K562 (cell line): ENCODE measurements at regions not wholly inside any gene's neighbourhood (a gene's known extent, or its start where the extent isn't known, plus 50 kb on each side); places are given as distances from the start of the nearest gene placed in this dataset.

Experiments used
- ATAC-seq: fragments of 200-7000 bp; cut with Tn5 transposase; 3 replicates; pipeline ENCODE4 v1.9.1; 2020; ENCODE audit warnings: moderate library complexity
- BruUV-seq: library from RNA; stranded (reverse); fragments of 400-500 nt; replicated peaks from 2 replicates; lab custom pipeline; 2021; lab: Mats Ljungman, UMichigan
- CTCF ChIA-PET: fragments of 300-600 bp; formaldehyde crosslinking; extraction: SDS; loops from one replicate; lab custom pipeline; 2021; ENCODE audit warnings: low intra/inter-chr PET ratio; lab: Yijun Ruan, JAX
- POLR2A ChIA-PET: fragments of 300-600, 350-650 bp; sonication (Branson Sonifier 250); formaldehyde crosslinking; extraction: SDS; loops from one replicate; lab custom pipeline; 2021; ENCODE audit warnings: antibody characterized with exemption, inconsistent platforms; lab: Yijun Ruan, JAX
- DNase-seq, 4 experiments: peaks; one replicate each; pipeline versions ENCODE4 v3.0.0 to v3.0.0-alpha.2; 2011 to 2018; ENCODE audit warnings: low spot score in 3 of 4, mixed read lengths in 3 of 4; ENCODE audit errors: extremely low read depth in 1 of 4
- FAIRE-seq: peaks from 2 replicates; lab custom pipeline; 2011; peaks lifted over from hg19 to GRCh38; lab: Jason Lieb, UNC
- H2AFZ ChIP-seq: 2 replicates; pipeline ENCODE4 v1.6.0; 2011; ENCODE audit warnings: low read depth, low read length, control low read depth, inconsistent platforms
- H3K27ac ChIP-seq: fragments of 200-600 bp; 3 replicates; pipeline ENCODE4 v1.8.0; 2011; ENCODE audit warnings: low read depth, mild to moderate bottlenecking, control low read depth, inconsistent platforms, low read length, moderate library complexity, mixed read lengths; ENCODE audit errors: extremely low read depth
- H3K27me3 ChIP-seq, 2 experiments: fragments of 300-600 bp in 1 of 2; 2 replicates in 1 of 2; 3 replicates in 1 of 2; pipeline versions ENCODE4 v1.6.0 to v1.8.0; 2011; ENCODE audit warnings: inconsistent platforms in 2 of 2, low read length in 2 of 2, mild to moderate bottlenecking in 1 of 2, mixed read lengths in 1 of 2, moderate library complexity in 1 of 2; ENCODE audit not compliant: control insufficient read depth in 2 of 2, insufficient read depth in 2 of 2
- H3K36me3 ChIP-seq: fragments of 300-600 bp; 3 replicates; pipeline ENCODE4 v1.8.0; 2011; ENCODE audit warnings: mild to moderate bottlenecking, low read length, inconsistent platforms; ENCODE audit not compliant: control insufficient read depth, insufficient read depth
- H3K4me1 ChIP-seq, 2 experiments: fragments of 200-600 bp in 1 of 2; replicated peaks in 1 of 2; 2 replicates in 1 of 2; 3 replicates in 1 of 2; pipeline versions ENCODE4 v1.5.1 to v1.8.0; 2011; ENCODE audit warnings: inconsistent platforms in 2 of 2, low read length in 2 of 2, mild to moderate bottlenecking in 1 of 2, mixed read lengths in 1 of 2, moderate library complexity in 1 of 2; ENCODE audit not compliant: control insufficient read depth in 2 of 2, insufficient read depth in 2 of 2
- H3K4me2 ChIP-seq: 2 replicates; pipeline ENCODE4 v1.6.1; 2011; ENCODE audit warnings: low read length, control low read depth, inconsistent platforms, mixed read lengths; ENCODE audit not compliant: insufficient read depth
- H3K4me3 ChIP-seq: fragments of 200-600 bp; sonication (generic), shearing (Covaris generic); 2 replicates; pipeline ENCODE4 v1.5.1; 2016; ENCODE audit warnings: control low read depth, inconsistent platforms
- H3K79me2 ChIP-seq: fragments of 200-600 bp; 3 replicates; pipeline ENCODE4 v1.8.0; 2011; ENCODE audit warnings: low read length, inconsistent platforms; ENCODE audit not compliant: control insufficient read depth, insufficient read depth
- H3K9ac ChIP-seq, 2 experiments: 2 replicates each; pipeline versions ENCODE4 v1.6.0 to v1.6.1; 2011; ENCODE audit warnings: low read depth in 2 of 2, low read length in 2 of 2, control low read depth in 1 of 2, inconsistent platforms in 1 of 2, mild to moderate bottlenecking in 1 of 2, mixed read lengths in 1 of 2; ENCODE audit not compliant: insufficient read depth in 1 of 2
- H3K9me1 ChIP-seq: one replicate; pipeline ENCODE4 v1.6.0; 2011; ENCODE audit warnings: inconsistent platforms, mild to moderate bottlenecking, low read length, moderate library complexity; ENCODE audit not compliant: control insufficient read depth, insufficient read depth
- H3K9me3 ChIP-seq: replicated peaks from 2 replicates; pipeline ENCODE4 v1.5.1; 2011; ENCODE audit warnings: low read depth, low read length, inconsistent platforms; ENCODE audit not compliant: control insufficient read depth, insufficient read depth
- H4K20me1 ChIP-seq: replicated peaks from 2 replicates; pipeline ENCODE4 v1.6.1; 2011; ENCODE audit warnings: low read length, inconsistent platforms, mixed read lengths; ENCODE audit not compliant: control insufficient read depth, insufficient read depth
- BACH1 ChIP-seq: fragments of 200-800 bp; sonication (Bioruptor generic); IDR thresholded peaks from 2 replicates; pipeline ENCODE4 v1.6.1; 2016; ENCODE audit warnings: missing genetic modification characterization, missing compliant biosample characterization
- CBFA2T2 ChIP-seq: fragments of 450-650 bp; conservative IDR thresholded peaks from 2 replicates; pipeline ENCODE4 v1.6.1; 2017; ENCODE audit warnings: mild to moderate bottlenecking
- DIDO1 ChIP-seq: fragments of 450-650 bp; IDR thresholded peaks from 2 replicates; pipeline ENCODE4 v1.6.1; 2016; ENCODE audit warnings: low read depth, missing biosample characterization, missing genetic modification characterization
- HOXB6 ChIP-seq: fragments of 250-450 bp; sonication (Bioruptor Pico); IDR thresholded peaks from 2 replicates; pipeline ENCODE4 v1.5.1; 2022; ENCODE audit warnings: mild to moderate bottlenecking, borderline replicate concordance
- ILK ChIP-seq: fragments of 450-650 bp; IDR thresholded peaks from 2 replicates; pipeline ENCODE4 v1.6.1; 2016; ENCODE audit warnings: missing genetic modification characterization, low read depth, mild to moderate bottlenecking, missing compliant biosample characterization, moderate library complexity, borderline replicate concordance
- MECOM ChIP-seq: fragments of 250-450 bp; sonication (Bioruptor Pico); IDR thresholded peaks from 2 replicates; pipeline ENCODE4 v1.8.0; 2022; ENCODE audit warnings: inconsistent platforms
- MED1 ChIP-seq: sonication (generic); formaldehyde crosslinking; IDR thresholded peaks from 2 replicates; pipeline ENCODE4 v1.8.1; 2023; ENCODE audit warnings: missing genetic modification reagents, borderline replicate concordance
- PRMT5 ChIP-seq: sonication (generic); formaldehyde crosslinking; IDR thresholded peaks from 2 replicates; pipeline ENCODE4 v1.5.0; 2020; ENCODE audit warnings: missing genetic modification reagents
- RBM22 ChIP-seq: fragments of 200-400 bp; formaldehyde crosslinking; IDR thresholded peaks from 2 replicates; pipeline ENCODE4 v1.6.1; 2018; ENCODE audit warnings: low read length, low read depth; ENCODE audit not compliant: poor library complexity, severe bottlenecking
- SP1 ChIP-seq: sonication (generic); formaldehyde crosslinking; IDR thresholded peaks from 2 replicates; pipeline ENCODE4 v1.8.1; 2022; ENCODE audit warnings: mild to moderate bottlenecking, missing genetic modification reagents
- ZBTB11 ChIP-seq, 3 experiments: fragments of 200-800 bp in 1 of 3; fragments of 250-450 bp in 1 of 3; fragments of 450-650 bp in 1 of 3; sonication (Bioruptor Pico) in 1 of 3; sonication (Bioruptor generic) in 1 of 3; formaldehyde crosslinking in 1 of 3; IDR thresholded peaks; 2 replicates each; pipeline versions ENCODE4 v1.6.1 to v1.8.0; 2016 to 2022; ENCODE audit warnings: mild to moderate bottlenecking in 2 of 3, missing genetic modification characterization in 2 of 3, missing compliant biosample characterization in 1 of 3, moderate library complexity in 1 of 3
- ZNF217 ChIP-seq: sonication (generic); formaldehyde crosslinking; IDR thresholded peaks from 2 replicates; pipeline ENCODE4 v1.8.0; 2022; ENCODE audit warnings: mild to moderate bottlenecking, missing genetic modification reagents
- ZNF431 ChIP-seq: sonication (generic); formaldehyde crosslinking; IDR thresholded peaks from 2 replicates; pipeline ENCODE4 v1.8.0; 2022; ENCODE audit warnings: mild to moderate bottlenecking, missing genetic modification reagents
- WGBS: fragments of 100-300 bp; shearing (Covaris generic); methylation state at CpG from one replicate; pipeline ENCODE4 v1.1.6; 2016; ENCODE audit warnings: low coverage, mixed read lengths; ENCODE audit not compliant: insufficient coverage; ENCODE audit errors: missing lambda C conversion rate; 5-methylcytosine and 5-hydroxymethylcytosine counted together
- in situ Hi-C: fragments of 300-500 bp; cut with MboI; formaldehyde crosslinking; loops from 4 replicates; pipeline ENCODE4 v1.15.0; 2018; ENCODE audit warnings: inconsistent platforms, mixed read lengths
- intact Hi-C: fragments of 100-400 bp; cut with micrococcal nuclease; formaldehyde crosslinking; loops from 2 replicates; pipeline ENCODE4 v1.14.2; 2022
- TF ChIP-seq, protein P1 (sequence below): fragments of 250-450 bp; sonication (Bioruptor Pico); IDR thresholded peaks from 2 replicates; pipeline ENCODE4 v1.8.0; 2022; ENCODE audit warnings: moderate library complexity, mild to moderate bottlenecking, inconsistent platforms

DNA sequence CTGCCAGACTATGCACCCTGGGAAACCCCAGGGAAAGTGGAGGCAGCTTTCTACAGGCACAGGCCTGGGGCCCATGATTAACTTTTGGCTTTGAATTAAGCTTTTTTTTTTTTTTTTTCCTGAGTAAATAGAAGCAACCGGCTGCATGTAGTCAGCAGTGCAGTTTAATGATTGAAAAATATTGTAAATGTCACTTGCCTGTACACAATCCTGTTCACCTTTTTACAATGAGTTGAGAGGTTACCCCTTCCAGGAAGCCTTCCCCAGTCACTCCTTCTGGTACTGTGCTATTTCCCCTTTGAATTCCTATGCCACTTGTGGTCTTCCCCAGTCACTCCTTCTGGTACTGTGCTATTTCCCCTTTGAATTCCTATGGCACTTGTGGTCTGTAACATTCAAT is 475.6 kb downstream of the TDRD15 start:
- H3K9me1 ChIP-seq, result no peaks in the 10 kb centered on the region
- POLR2A ChIA-PET, result no interaction called here
- DNase-seq (no peak), ATAC-seq (no peak), FAIRE-seq (no peak)
- no peak overlapping the region for H3K9ac ChIP-seq
- TF ChIP-seq PRMT5 (CRISPR knock-in tag) (no peak), DIDO1 (tag) (no peak), CBFA2T2 (no peak), MED1 (CRISPR knock-in tag) (no peak), ZNF431 (CRISPR knock-in tag) (no peak), MECOM (CRISPR knock-in tag) (no peak), SP1 (CRISPR knock-in tag) (no peak)
- H4K20me1 ChIP-seq, result no peaks in the 10 kb centered on the region
- H3K4me3 ChIP-seq, result no peak overlapping the region
- BruUV-seq, result no TSS peak
- no peak overlapping the region for H3K4me2 ChIP-seq
- no peaks in the 10 kb centered on the region for H3K9me3 ChIP-seq
- WGBS, result 0% methylated on average over 1 of the region's 1 CpG
- no peak overlapping the region for H3K27ac ChIP-seq
- H3K79me2 ChIP-seq, result no peaks in the 10 kb centered on the region
- H2AFZ ChIP-seq, result no peak overlapping the region
- in situ Hi-C loops, result no loop called here
- CTCF ChIA-PET, result no interaction called here
- H3K27me3 ChIP-seq, result no peaks in the 10 kb centered on the region
- no peaks in the 10 kb centered on the region for H3K4me1 ChIP-seq
- H3K36me3 ChIP-seq, result no peaks in the 10 kb centered on the region
- intact Hi-C loops, result no loop called here

DNA sequence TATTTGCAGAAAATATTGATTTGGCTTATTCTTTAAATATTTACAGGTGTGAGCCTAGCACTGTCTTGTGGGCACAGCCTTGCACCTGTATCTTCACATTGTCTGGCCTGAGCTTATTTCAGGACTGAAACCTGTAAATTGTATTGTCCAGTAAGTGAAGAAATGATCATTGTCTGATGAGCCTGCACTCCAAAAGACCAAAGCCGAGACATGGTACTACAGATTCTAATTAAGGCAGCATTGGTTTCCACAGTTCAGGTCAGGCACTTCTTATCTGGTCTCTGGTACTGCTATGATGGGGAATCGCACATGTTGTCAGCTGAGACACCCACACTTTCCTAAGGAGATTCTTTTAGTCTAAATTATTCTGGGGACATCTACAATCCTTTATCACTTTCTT is 479.0 kb downstream of the TDRD15 start:
- H3K4me3 ChIP-seq, result no peak overlapping the region
- ChIA-PET POLR2A (no interaction called here), CTCF (no interaction called here)
- H3K9me1 ChIP-seq, result no peaks in the 10 kb centered on the region
- no peak for FAIRE-seq
- H3K9me3 ChIP-seq, result no peaks in the 10 kb centered on the region
- H3K36me3 ChIP-seq, result no peaks in the 10 kb centered on the region
- H3K27me3 ChIP-seq, result no peaks in the 10 kb centered on the region
- WGBS, result 3% methylated on average over 2 of the region's 2 CpGs
- no peak overlapping the region for H2AFZ ChIP-seq
- in situ Hi-C loops (no loop called here), intact Hi-C loops (no loop called here)
- no peak overlapping the region for H3K27ac ChIP-seq
- H3K79me2 ChIP-seq, result no peaks in the 10 kb centered on the region
- no peak overlapping the region for H3K9ac ChIP-seq
- no peak overlapping the region for H3K4me2 ChIP-seq
- no peaks in the 10 kb centered on the region for H3K4me1 ChIP-seq
- no peaks in the 10 kb centered on the region for H4K20me1 ChIP-seq
- ATAC-seq, result no peak
- no peak for DNase-seq
- no TSS peak for BruUV-seq
- no peak for TF ChIP-seq HOXB6 (CRISPR knock-in tag)
- no peak for TF ChIP-seq RBM22
- TF ChIP-seq ILK (tag), result no peak
- TF ChIP-seq ZNF217 (CRISPR knock-in tag), result no peak
- no peak for TF ChIP-seq ZBTB11 (CRISPR knock-in tag; IDR thresholded peaks at IDR 0.05)
- TF ChIP-seq DIDO1 (tag), result no peak
- TF ChIP-seq, protein P1, sequence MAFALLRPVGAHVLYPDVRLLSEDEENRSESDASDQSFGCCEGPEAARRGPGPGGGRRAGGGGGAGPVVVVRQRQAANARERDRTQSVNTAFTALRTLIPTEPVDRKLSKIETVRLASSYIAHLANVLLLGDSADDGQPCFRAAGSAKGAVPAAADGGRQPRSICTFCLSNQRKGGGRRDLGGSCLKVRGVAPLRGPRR (CRISPR knock-in tag), result no peak
- TF ChIP-seq BACH1 (tag), result no peak
